A673 (cell line): ENCODE measurements at regions not wholly inside any gene's neighbourhood (a gene's known extent, or its start where the extent isn't known, plus 50 kb on each side); places are given as distances from the start of the nearest gene placed in this dataset.

Source experiments
- BruUV-seq: library from RNA; stranded (reverse); fragments of 400-500 nt; replicated peaks from 2 replicates; lab custom pipeline; 2021; lab: Mats Ljungman, UMichigan
- CTCF ChIA-PET: fragments of 300-600 bp; sonication (Branson Sonifier 250); formaldehyde crosslinking; loops from one replicate; lab custom pipeline; 2022; ENCODE audit warnings: antibody characterized with exemption; lab: Charles Lee
- POLR2A ChIA-PET: fragments of 300-600 bp; sonication (Branson Sonifier 250); formaldehyde crosslinking; loops from one replicate; lab custom pipeline; 2022; ENCODE audit warnings: antibody characterized with exemption; ENCODE audit not compliant: low non-redundant PET; lab: Charles Lee
- DNase-seq: peaks from one replicate; pipeline ENCODE4 v3.0.0-alpha.2; 2015; ENCODE audit warnings: low spot score
- H3K27ac ChIP-seq: fragments of 200-600 bp; sonication (generic); 2 replicates; pipeline ENCODE4 v1.5.1; 2016; ENCODE audit warnings: mixed run types, low read depth, mild to moderate bottlenecking, mixed read lengths, antibody characterized with exemption, low read length; ENCODE audit not compliant: poor library complexity, severe bottlenecking
- H3K27me3 ChIP-seq: fragments of 200-600 bp; sonication (generic); replicated peaks from 2 replicates; pipeline ENCODE4 v1.6.1; 2017; ENCODE audit warnings: mixed run types, low read depth, mild to moderate bottlenecking, mixed read lengths, antibody characterized with exemption, low read length; ENCODE audit not compliant: insufficient read depth, poor library complexity
- H3K36me3 ChIP-seq: fragments of 200-600 bp; sonication (generic); 2 replicates; pipeline ENCODE4 v1.6.1; 2016; ENCODE audit warnings: mixed run types, mild to moderate bottlenecking, mixed read lengths, antibody characterized with exemption, low read length; ENCODE audit not compliant: insufficient read depth, poor library complexity, severe bottlenecking
- H3K4me1 ChIP-seq: fragments of 200-600 bp; sonication (generic); 2 replicates; pipeline ENCODE4 v1.6.1; 2017; ENCODE audit warnings: mixed run types, mild to moderate bottlenecking, mixed read lengths, antibody characterized with exemption, low read length; ENCODE audit not compliant: insufficient read depth, poor library complexity, severe bottlenecking
- H3K4me3 ChIP-seq: fragments of 200-600 bp; sonication (generic); 2 replicates; pipeline ENCODE4 v1.5.1; 2016; ENCODE audit warnings: low read depth, mixed run types, mild to moderate bottlenecking, mixed read lengths, low read length; ENCODE audit not compliant: poor library complexity, severe bottlenecking
- H3K9me3 ChIP-seq: fragments of 200-600 bp; sonication (generic); 2 replicates; pipeline ENCODE4 v1.6.1; 2016; ENCODE audit warnings: mixed run types, low read depth, mild to moderate bottlenecking, mixed read lengths, antibody characterized with exemption, low read length; ENCODE audit not compliant: poor library complexity, severe bottlenecking
- EZH2 ChIP-seq: fragments of 200-600 bp; sonication (generic); IDR thresholded peaks from 2 replicates; pipeline ENCODE4 v1.6.1; 2017; ENCODE audit warnings: borderline replicate concordance, low read depth, mild to moderate bottlenecking, mixed read lengths, antibody characterized with exemption, low read length; ENCODE audit not compliant: poor library complexity, severe bottlenecking
- intact Hi-C: fragments of 100-400 bp; cut with micrococcal nuclease; formaldehyde crosslinking; loops from one replicate; pipeline ENCODE4 v1.10.0; 2022; ENCODE audit not compliant: unreplicated experiment
- TF ChIP-seq, protein P1 (sequence below): fragments of 300-800, 200-600 bp; sonication (generic); conservative IDR thresholded peaks from 2 replicates; pipeline ENCODE4 v1.5.1; 2017; ENCODE audit warnings: low read depth, mild to moderate bottlenecking, antibody characterized with exemption, low read length, moderate library complexity, mixed read lengths

DNA sequence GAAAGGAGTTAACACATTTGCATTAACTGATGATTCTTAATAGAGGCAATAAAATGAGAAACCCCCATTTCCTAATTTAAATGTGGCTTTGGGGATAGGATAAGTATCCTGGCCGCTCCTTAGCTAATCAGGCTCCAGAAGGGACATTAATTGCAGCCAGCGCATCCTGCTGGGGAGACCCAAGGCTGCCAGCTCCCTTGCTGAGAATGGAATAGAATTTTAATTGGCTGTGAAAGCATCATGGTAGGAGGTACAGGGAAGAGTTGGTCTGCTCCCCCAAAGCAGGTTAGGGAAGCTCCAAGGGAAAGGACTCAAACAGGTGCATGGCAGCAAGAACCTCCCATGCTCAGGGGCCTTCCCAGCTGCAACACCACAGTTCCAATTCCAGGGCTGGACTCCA lies 71.4 kb downstream of the MARCHF4 start:
- H3K4me1 ChIP-seq = no peaks in the 10 kb centered on the region
- TF ChIP-seq, protein P1, sequence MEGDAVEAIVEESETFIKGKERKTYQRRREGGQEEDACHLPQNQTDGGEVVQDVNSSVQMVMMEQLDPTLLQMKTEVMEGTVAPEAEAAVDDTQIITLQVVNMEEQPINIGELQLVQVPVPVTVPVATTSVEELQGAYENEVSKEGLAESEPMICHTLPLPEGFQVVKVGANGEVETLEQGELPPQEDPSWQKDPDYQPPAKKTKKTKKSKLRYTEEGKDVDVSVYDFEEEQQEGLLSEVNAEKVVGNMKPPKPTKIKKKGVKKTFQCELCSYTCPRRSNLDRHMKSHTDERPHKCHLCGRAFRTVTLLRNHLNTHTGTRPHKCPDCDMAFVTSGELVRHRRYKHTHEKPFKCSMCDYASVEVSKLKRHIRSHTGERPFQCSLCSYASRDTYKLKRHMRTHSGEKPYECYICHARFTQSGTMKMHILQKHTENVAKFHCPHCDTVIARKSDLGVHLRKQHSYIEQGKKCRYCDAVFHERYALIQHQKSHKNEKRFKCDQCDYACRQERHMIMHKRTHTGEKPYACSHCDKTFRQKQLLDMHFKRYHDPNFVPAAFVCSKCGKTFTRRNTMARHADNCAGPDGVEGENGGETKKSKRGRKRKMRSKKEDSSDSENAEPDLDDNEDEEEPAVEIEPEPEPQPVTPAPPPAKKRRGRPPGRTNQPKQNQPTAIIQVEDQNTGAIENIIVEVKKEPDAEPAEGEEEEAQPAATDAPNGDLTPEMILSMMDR = no peak
- TF ChIP-seq EZH2 = no peak
- H3K4me3 ChIP-seq = no peak overlapping the region
- intact Hi-C loops = no loop called here
- ChIA-PET POLR2A (interaction anchor here (0.6 kb wide), 2 partner anchors 12 to 1255 kb away, joined by 4 read pairs; no protein-coding TSS in a partner anchor), CTCF (no interaction called here)
- H3K27ac ChIP-seq = no peak overlapping the region
- no peaks in the 10 kb centered on the region for H3K27me3 ChIP-seq
- no TSS peak for BruUV-seq
- H3K9me3 ChIP-seq = no peaks in the 10 kb centered on the region
- H3K36me3 ChIP-seq = no peaks in the 10 kb centered on the region
- no peak for DNase-seq

DNA sequence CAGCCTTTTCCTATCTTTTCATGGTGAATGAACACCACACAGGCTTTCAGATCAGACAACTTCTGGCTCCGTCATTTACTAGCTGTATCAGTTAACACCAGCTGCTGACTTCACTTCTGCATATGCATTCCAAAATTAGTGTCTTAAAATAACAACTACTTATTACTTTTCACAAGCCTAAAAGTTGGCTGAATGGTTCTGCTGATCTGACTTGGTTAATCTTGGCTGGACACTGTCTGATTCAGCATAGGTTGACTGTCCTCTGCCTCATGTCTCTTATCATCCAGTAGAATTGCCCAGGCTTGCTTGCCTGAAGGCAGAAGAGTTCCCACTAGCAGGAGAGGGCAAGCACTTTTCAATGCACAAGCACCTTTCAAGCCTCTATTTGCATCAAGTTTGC lies 72.7 kb downstream of the MARCHF4 start:
- ChIA-PET CTCF (interaction anchor here (0.5 kb wide), 1 partner anchor 16 kb away, joined by 9 read pairs; no protein-coding TSS in a partner anchor), POLR2A (no interaction called here)
- BruUV-seq = no TSS peak
- DNase-seq = no peak
- intact Hi-C loops = no loop called here
- Histone ChIP-seq H3K36me3 (no peaks in the 10 kb centered on the region), H3K27me3 (no peaks in the 10 kb centered on the region), H3K4me1 (no peaks in the 10 kb centered on the region), H3K27ac (no peak overlapping the region), H3K4me3 (no peak overlapping the region), H3K9me3 (no peaks in the 10 kb centered on the region)
- no peak for TF ChIP-seq EZH2
- TF ChIP-seq, protein P1 = no peak

DNA sequence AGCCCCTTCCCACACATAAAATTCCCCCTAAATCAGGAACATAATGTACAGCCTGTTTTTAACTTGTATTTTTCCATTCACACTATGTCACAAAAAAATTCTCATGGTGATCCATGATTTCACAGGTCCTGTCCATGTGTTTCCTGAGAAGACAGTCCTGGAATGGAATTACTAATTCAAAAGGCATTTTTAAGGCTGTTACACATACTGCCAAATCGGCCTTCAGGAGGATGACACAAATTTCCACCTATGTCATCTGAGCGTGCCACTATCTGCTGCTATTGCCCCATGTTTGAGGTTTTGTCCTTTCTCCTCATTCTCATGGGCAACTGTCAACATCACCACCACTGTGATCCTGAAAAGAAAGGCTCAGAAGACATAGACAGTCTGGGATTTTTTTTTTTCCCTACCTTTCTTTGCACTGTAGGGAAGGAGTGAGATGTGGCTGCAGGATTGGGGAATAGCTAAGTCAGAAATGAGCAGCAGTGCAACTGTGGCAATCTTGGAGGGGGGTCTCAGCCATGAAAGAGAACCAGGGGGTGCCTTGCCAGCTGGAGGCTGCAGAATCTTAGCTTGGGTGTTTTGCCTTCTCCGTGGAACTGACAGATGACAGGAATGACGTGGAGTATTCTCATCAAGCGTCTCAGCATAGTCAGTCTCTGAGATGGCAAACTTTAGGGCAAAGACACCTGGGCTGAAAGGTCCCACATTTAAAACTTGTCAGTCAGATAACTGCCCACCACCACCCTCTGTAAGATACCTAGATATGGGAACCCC lies 73.4 kb downstream of the MARCHF4 start:
- Histone ChIP-seq H3K4me3 (no peak overlapping the region), H3K27ac (no peak overlapping the region), H3K4me1 (peaks cover 3% of the 10 kb centered on the region), H3K27me3 (no peaks in the 10 kb centered on the region), H3K36me3 (no peaks in the 10 kb centered on the region), H3K9me3 (no peaks in the 10 kb centered on the region)
- DNase-seq = no peak
- ChIA-PET POLR2A (no interaction called here), CTCF (interaction anchor here (0.5 kb wide), 1 partner anchor 15 kb away, joined by 9 read pairs; no protein-coding TSS in a partner anchor)
- no TSS peak for BruUV-seq
- intact Hi-C loops = no loop called here
- TF ChIP-seq EZH2 = no peak
- TF ChIP-seq, protein P1 = no peak
